ENCODE measurements at regions not wholly inside any gene's neighbourhood (a gene's known extent, or its start where the extent isn't known, plus 50 kb on each side); places are given as distances from the start of the nearest gene placed in this dataset.

DNA sequence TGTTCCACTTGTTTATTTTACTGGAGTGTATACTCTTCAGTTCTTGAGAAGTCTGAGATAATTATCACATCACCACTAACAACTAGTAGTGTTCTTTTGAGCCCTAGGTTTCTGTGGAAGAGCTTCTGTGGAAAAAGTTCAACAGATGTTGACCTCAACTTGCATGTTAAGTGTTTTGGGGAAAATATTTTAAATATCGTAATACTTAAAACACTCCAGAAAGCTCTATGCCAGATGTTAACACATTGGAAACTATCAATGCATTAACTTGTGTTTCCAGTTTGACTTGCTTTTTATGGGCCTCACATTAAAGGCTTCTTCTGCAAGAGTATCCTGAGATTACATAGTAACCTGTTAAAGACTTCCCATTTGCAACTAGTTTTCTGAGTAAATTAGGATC is 173.1 kb downstream of the DUSP6 start:
- Histone ChIP-seq H3K36me3 (ENCODE audit: insufficient read depth, low read length) (no peaks in the 10 kb centered on the region), H3K9me3 (ENCODE audit: control insufficient read depth, insufficient read depth, low read length) (no peaks in the 10 kb centered on the region), H3K9ac (ENCODE audit: low read depth, low read length) (no peak overlapping the region), H3K4me1 (ENCODE audit: insufficient read depth, low read length) (no peaks in the 10 kb centered on the region)

GRCh38 chr12:89177802-89178395 is 174.4 kb downstream of the DUSP6 start:
- no peak overlapping the region for H3K9ac ChIP-seq (ENCODE audit: low read depth, low read length)
- H3K9me3 ChIP-seq (ENCODE audit: control insufficient read depth, insufficient read depth, low read length) = no peaks in the 10 kb centered on the region
- H3K4me1 ChIP-seq (ENCODE audit: insufficient read depth, low read length) = no peaks in the 10 kb centered on the region

DNA sequence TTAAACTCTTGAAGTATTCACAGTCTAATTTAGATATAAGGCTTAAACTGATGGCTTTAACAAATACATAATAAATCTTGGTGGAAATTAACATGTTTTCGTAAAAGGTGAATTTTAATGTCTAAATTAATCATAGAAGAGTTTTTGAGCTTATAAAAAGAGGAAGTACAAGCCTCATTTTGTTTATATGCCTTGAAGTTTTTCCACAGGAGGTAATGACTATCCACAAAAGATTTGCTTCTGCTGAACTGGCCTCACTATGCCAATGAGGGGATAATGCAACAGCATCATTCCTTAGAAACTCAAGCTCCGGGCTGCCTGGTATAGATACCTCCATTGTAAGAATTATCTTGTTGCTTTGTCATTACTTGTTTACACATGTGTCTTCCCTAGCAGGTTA is 175.6 kb downstream of the DUSP6 start:
- Histone ChIP-seq H3K9ac (ENCODE audit: low read depth, low read length) (no peak overlapping the region), H3K36me3 (ENCODE audit: insufficient read depth, low read length) (no peaks in the 10 kb centered on the region; the same call in 1 of the 2 replicates), H3K4me1 (ENCODE audit: insufficient read depth, low read length) (no peaks in the 10 kb centered on the region), H3K9me3 (ENCODE audit: control insufficient read depth, insufficient read depth, low read length) (no peaks in the 10 kb centered on the region)

More at GRCh38 chr12:89177802-89178395, 174.4 kb downstream of the DUSP6 start:
- H3K36me3 ChIP-seq (ENCODE audit: insufficient read depth, low read length) = no peaks in the 10 kb centered on the region

- Histone ChIP-seq H3K4me1 (ENCODE audit: insufficient read depth, low read length) (no peaks in the 10 kb centered on the region), H3K36me3 (ENCODE audit: insufficient read depth, low read length) (no peaks in the 10 kb centered on the region; the same call in 1 of the 2 replicates), H3K9ac (ENCODE audit: low read depth, low read length) (no peak overlapping the region), H3K9me3 (ENCODE audit: control insufficient read depth, insufficient read depth, low read length) (no peaks in the 10 kb centered on the region)
Measured at GRCh38 chr12:89173678-89174077, 178.6 kb downstream of the DUSP6 start.

- Histone ChIP-seq H3K9ac (ENCODE audit: low read depth, low read length) (no peak overlapping the region), H3K9me3 (ENCODE audit: control insufficient read depth, insufficient read depth, low read length) (no peaks in the 10 kb centered on the region), H3K36me3 (ENCODE audit: insufficient read depth, low read length) (no peaks in the 10 kb centered on the region; the same call in 1 of the 2 replicates), H3K4me1 (ENCODE audit: insufficient read depth, low read length) (no peaks in the 10 kb centered on the region)
Measured at GRCh38 chr12:89173096-89173495, 179.2 kb downstream of the DUSP6 start.

DNA sequence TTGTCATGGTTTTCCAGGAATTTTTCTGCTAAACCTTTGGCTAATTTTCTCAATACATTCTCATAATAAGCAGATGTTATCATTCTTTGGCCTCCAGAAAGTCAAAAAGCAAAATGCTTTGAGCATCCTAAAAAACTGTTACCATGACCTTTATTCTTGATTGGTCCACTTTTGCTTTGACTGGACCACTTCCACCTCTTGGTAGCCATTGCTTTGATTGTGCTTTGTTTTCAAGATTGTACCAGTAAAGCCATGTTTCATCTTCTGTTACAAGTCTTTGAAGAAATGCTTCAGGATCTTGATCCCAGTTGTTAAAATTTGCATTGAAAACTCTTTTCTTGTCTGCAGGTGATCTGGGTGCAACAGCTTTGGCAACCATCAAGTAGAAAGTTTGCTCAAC is 180.1 kb downstream of the DUSP6 start:
- H3K4me1 ChIP-seq (ENCODE audit: insufficient read depth, low read length) = no peaks in the 10 kb centered on the region

GRCh38 chr12:89169321-89169720 is 183.0 kb downstream of the DUSP6 start:
- Histone ChIP-seq H3K4me1 (ENCODE audit: insufficient read depth, low read length) (no peaks in the 10 kb centered on the region), H3K9ac (ENCODE audit: low read depth, low read length) (no peak overlapping the region), H3K36me3 (ENCODE audit: insufficient read depth, low read length) (no peaks in the 10 kb centered on the region; the same call in 1 of the 2 replicates), H3K9me3 (ENCODE audit: control insufficient read depth, insufficient read depth, low read length) (no peaks in the 10 kb centered on the region)

More for the DNA sequence above, 180.1 kb downstream of the DUSP6 start:
- no peak overlapping the region for H3K9ac ChIP-seq (ENCODE audit: low read depth, low read length)
- H3K9me3 ChIP-seq (ENCODE audit: control insufficient read depth, insufficient read depth, low read length) = no peaks in the 10 kb centered on the region
- no peaks in the 10 kb centered on the region; the same call in 1 of the 2 replicates for H3K36me3 ChIP-seq (ENCODE audit: insufficient read depth, low read length)

DNA sequence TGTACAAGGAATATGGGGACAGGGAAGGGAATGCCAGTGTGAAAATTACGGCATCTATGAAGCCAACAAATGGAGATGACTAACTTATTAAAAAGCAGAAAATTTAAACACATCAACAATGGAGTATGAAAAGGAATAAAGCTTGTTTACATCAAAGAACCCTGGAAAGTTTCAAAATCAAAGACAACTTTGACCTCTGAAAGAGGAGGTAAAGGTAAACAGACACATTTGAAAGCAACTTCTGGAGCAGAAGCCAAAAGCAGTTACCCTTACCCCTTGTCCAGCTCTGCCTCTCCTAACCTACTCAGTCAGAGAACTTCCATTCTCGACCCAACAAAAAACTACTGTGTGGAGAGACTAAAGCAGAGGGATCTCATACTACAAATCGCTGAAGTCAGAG is 184.3 kb downstream of the DUSP6 start:
- H3K9me3 ChIP-seq (ENCODE audit: control insufficient read depth, insufficient read depth, low read length) = no peaks in the 10 kb centered on the region
- no peak overlapping the region for H3K9ac ChIP-seq (ENCODE audit: low read depth, low read length)
- no peaks in the 10 kb centered on the region for H3K4me1 ChIP-seq (ENCODE audit: insufficient read depth, low read length)
- H3K36me3 ChIP-seq (ENCODE audit: insufficient read depth, low read length) = no peaks in the 10 kb centered on the region; the same call in 1 of the 2 replicates

DNA sequence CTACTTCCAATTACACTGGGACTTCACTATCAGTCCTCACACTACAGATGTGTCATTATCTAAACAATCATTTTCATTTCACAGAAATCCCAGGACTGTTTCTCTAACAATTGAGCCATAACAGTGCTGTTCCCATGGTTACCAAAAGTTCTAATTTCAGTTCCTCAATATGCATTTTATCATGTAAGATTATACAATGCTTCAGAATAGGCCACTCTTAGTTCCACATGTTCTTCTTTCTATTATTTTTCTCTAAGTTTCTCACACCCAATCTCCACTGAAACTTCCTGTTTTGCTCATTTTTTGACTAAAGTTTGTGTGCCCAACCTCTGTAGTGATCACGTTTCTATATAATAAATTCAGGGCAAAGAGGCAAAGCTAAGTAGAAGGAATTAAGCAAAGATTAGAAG is 185.8 kb downstream of the DUSP6 start:
- H3K4me1 ChIP-seq (ENCODE audit: insufficient read depth, low read length) = no peaks in the 10 kb centered on the region

GRCh38 chr12:89166121-89166520 is 186.2 kb downstream of the DUSP6 start:
- no peaks in the 10 kb centered on the region for H3K9me3 ChIP-seq (ENCODE audit: control insufficient read depth, insufficient read depth, low read length)
- no peaks in the 10 kb centered on the region for H3K36me3 ChIP-seq (ENCODE audit: insufficient read depth, low read length)
- no peaks in the 10 kb centered on the region for H3K4me1 ChIP-seq (ENCODE audit: insufficient read depth, low read length)
- H3K9ac ChIP-seq (ENCODE audit: low read depth, low read length) = no peak overlapping the region

More for the DNA sequence above, 185.8 kb downstream of the DUSP6 start:
- H3K36me3 ChIP-seq (ENCODE audit: insufficient read depth, low read length) = no peaks in the 10 kb centered on the region
- no peak overlapping the region for H3K9ac ChIP-seq (ENCODE audit: low read depth, low read length)
- no peaks in the 10 kb centered on the region for H3K9me3 ChIP-seq (ENCODE audit: control insufficient read depth, insufficient read depth, low read length)

DNA sequence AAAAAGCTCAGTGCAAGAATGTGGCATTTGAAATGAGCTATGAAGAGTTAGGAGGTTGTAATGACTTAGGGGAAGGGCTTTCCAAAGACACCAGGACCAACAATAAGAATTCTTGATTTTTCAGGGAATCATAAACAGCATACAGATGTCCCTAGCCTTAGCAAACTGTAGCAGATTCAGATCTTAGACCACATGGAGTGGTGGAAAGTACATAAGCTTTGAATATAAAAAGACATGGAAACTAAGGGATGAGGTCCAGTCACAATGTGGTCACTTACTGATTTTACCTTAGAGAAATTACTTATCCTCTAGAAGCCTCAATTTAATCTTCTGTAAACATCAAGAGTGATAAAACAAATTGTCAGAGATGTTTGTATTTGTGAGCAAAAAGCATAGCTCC is 186.6 kb downstream of the DUSP6 start:
- no peaks in the 10 kb centered on the region for H3K9me3 ChIP-seq (ENCODE audit: control insufficient read depth, insufficient read depth, low read length)
- H3K9ac ChIP-seq (ENCODE audit: low read depth, low read length) = no peak overlapping the region
- H3K36me3 ChIP-seq (ENCODE audit: insufficient read depth, low read length) = no peaks in the 10 kb centered on the region
- no peaks in the 10 kb centered on the region for H3K4me1 ChIP-seq (ENCODE audit: insufficient read depth, low read length)

GRCh38 chr12:89163918-89164317 is 188.4 kb downstream of the DUSP6 start:
- Histone ChIP-seq H3K4me1 (ENCODE audit: insufficient read depth, low read length) (no peaks in the 10 kb centered on the region), H3K9me3 (ENCODE audit: control insufficient read depth, insufficient read depth, low read length) (no peaks in the 10 kb centered on the region), H3K9ac (ENCODE audit: low read depth, low read length) (no peak overlapping the region), H3K36me3 (ENCODE audit: insufficient read depth, low read length) (no peaks in the 10 kb centered on the region)

DNA sequence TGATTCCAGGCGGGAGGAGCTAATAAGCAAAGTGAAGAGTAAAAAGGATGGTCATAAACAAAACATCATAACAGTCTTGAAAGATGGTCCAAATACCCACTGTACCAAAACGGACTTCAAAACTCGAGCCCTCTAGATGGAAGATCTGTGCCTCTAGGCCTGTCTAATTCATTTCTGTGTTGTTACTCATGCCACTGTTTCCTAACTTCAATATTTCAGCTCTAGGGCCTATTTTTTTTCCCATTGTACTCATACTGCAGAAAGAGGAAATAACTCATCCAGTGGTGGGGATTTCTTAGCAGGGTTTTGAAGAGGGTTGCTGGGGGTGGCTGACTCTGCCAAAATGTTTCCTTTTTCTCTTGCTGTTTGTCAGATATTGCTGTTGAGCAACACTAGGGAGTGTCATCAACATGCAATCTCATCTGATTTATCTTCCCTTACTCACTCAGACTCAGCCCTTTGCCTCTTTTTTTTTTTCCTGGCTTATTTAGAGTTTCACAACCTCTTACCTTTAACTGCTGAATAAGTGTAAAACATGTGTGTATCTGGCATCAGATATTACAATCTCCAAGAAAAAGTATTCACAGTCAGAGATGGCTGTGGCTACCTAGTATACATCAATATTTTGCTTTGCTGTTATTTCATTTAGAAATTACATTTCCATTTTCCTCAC is 189.6 kb downstream of the DUSP6 start:
- H3K4me1 ChIP-seq (ENCODE audit: insufficient read depth, low read length) = no peaks in the 10 kb centered on the region

GRCh38 chr12:89161557-89161956 is 190.7 kb downstream of the DUSP6 start:
- Histone ChIP-seq H3K36me3 (ENCODE audit: insufficient read depth, low read length) (no peaks in the 10 kb centered on the region), H3K9me3 (ENCODE audit: control insufficient read depth, insufficient read depth, low read length) (no peaks in the 10 kb centered on the region), H3K9ac (ENCODE audit: low read depth, low read length) (no peak overlapping the region), H3K4me1 (ENCODE audit: insufficient read depth, low read length) (no peaks in the 10 kb centered on the region)

More for the DNA sequence above, 189.6 kb downstream of the DUSP6 start:
- H3K36me3 ChIP-seq (ENCODE audit: insufficient read depth, low read length) = no peaks in the 10 kb centered on the region
- H3K9me3 ChIP-seq (ENCODE audit: control insufficient read depth, insufficient read depth, low read length) = no peaks in the 10 kb centered on the region
- no peak overlapping the region for H3K9ac ChIP-seq (ENCODE audit: low read depth, low read length)

DNA sequence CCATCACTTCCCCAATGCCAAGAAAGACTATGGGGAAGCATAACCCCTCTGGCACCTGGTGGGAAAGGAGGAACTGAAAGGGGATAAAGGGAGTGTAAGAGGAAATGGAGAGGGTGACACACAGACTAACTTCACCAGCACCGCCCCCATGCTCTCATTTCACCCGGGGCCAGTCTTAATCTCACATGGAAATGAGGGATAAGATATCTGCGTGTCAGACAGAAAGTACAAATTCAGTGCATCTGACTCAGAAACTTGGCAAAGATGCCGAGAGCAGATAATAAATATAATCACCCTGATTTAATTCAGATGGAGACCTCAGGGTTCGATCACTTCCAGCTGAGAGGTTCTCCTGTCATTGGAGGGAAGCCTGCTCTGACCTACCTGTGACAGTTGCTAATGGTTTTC is 191.6 kb downstream of the DUSP6 start:
- Histone ChIP-seq H3K4me1 (ENCODE audit: insufficient read depth, low read length) (no peaks in the 10 kb centered on the region), H3K9me3 (ENCODE audit: control insufficient read depth, insufficient read depth, low read length) (no peaks in the 10 kb centered on the region), H3K36me3 (ENCODE audit: insufficient read depth, low read length) (no peaks in the 10 kb centered on the region), H3K9ac (ENCODE audit: low read depth, low read length) (no peak overlapping the region)
